WTC11 (cell line): ENCODE measurements at regions not wholly inside any gene's neighbourhood (a gene's known extent, or its start where the extent isn't known, plus 50 kb on each side); places are given as distances from the start of the nearest gene placed in this dataset.

ENCODE experiments used
- ATAC-seq: fragments of 200-7000 bp; cut with Tn5 transposase; 2 replicates; pipeline ENCODE4 v1.10.0; 2021; ENCODE audit warnings: mild to moderate bottlenecking, moderate library complexity
- CTCF ChIA-PET: fragments of 300-600 bp; sonication (Branson Sonifier 250); formaldehyde crosslinking; loops from one replicate; lab custom pipeline; 2021; ENCODE audit warnings: antibody characterized with exemption; lab: Charles Lee
- POLR2A ChIA-PET: fragments of 350-600 bp; sonication (Branson Sonifier 250); formaldehyde crosslinking; loops from one replicate; lab custom pipeline; 2021; ENCODE audit warnings: antibody characterized with exemption; lab: Charles Lee
- DNase-seq: peaks from one replicate; pipeline ENCODE4 v3.0.0; 2021; ENCODE audit warnings: low spot score
- H3K27ac Mint-ChIP-seq: 2 replicates; pipeline ENCODE4 v1.8.0; 2021; ENCODE audit warnings: mixed read lengths
- H3K27me3 Mint-ChIP-seq: 2 replicates; pipeline ENCODE4 v1.8.0; 2021; ENCODE audit warnings: low read depth, mild to moderate bottlenecking, moderate library complexity, mixed read lengths
- H3K36me3 Mint-ChIP-seq: 2 replicates; pipeline ENCODE4 v1.8.0; 2021; ENCODE audit warnings: mixed read lengths
- H3K4me1 Mint-ChIP-seq: 2 replicates; pipeline ENCODE4 v1.8.0; 2022; ENCODE audit warnings: mixed read lengths
- H3K4me3 Mint-ChIP-seq: 2 replicates; pipeline ENCODE4 v1.8.0; 2021; ENCODE audit warnings: mild to moderate bottlenecking, moderate library complexity, mixed read lengths
- H3K9me3 Mint-ChIP-seq: 2 replicates; pipeline ENCODE4 v1.8.0; 2021; ENCODE audit warnings: mixed read lengths
- ARID4B ChIP-seq: sonication (generic); formaldehyde crosslinking; IDR thresholded peaks from 2 replicates; pipeline ENCODE4 v1.8.0; 2023; ENCODE audit warnings: missing genetic modification reagents, mild to moderate bottlenecking, borderline replicate concordance
- CTCF ChIP-seq: fragments of 200-600 bp; IDR thresholded peaks from 2 replicates; pipeline ENCODE4 v1.8.0; 2022; ENCODE audit warnings: antibody characterized with exemption
- ESRRA ChIP-seq: sonication (generic); formaldehyde crosslinking; IDR thresholded peaks from 2 replicates; pipeline ENCODE4 v1.8.1; 2022; ENCODE audit warnings: mild to moderate bottlenecking, missing genetic modification reagents, borderline replicate concordance
- FOXP4 ChIP-seq: sonication (generic); formaldehyde crosslinking; IDR thresholded peaks from 2 replicates; pipeline ENCODE4 v1.8.0; 2022; ENCODE audit warnings: mild to moderate bottlenecking, missing genetic modification reagents
- GRHL2 ChIP-seq: fragments of 250-450 bp; sonication (Bioruptor Pico); IDR thresholded peaks from 2 replicates; pipeline ENCODE4 v1.8.0; 2022; ENCODE audit warnings: mild to moderate bottlenecking, moderate library complexity; ENCODE audit not compliant: insufficient replicate concordance, severe bottlenecking
- NFE2L1 ChIP-seq: sonication (generic); formaldehyde crosslinking; IDR thresholded peaks from 2 replicates; pipeline ENCODE4 v1.8.1; 2023; ENCODE audit warnings: missing genetic modification reagents
- NFYB ChIP-seq: sonication (generic); formaldehyde crosslinking; conservative IDR thresholded peaks from 2 replicates; pipeline ENCODE4 v1.8.0; 2022; ENCODE audit warnings: low read depth, missing genetic modification reagents
- PRDM15 ChIP-seq: sonication (generic); formaldehyde crosslinking; IDR thresholded peaks from 2 replicates; pipeline ENCODE4 v1.8.0; 2022; ENCODE audit warnings: missing genetic modification reagents
- SMAD3 ChIP-seq: sonication (generic); formaldehyde crosslinking; IDR thresholded peaks from 2 replicates; pipeline ENCODE4 v1.8.0; 2022; ENCODE audit warnings: missing genetic modification reagents, mild to moderate bottlenecking, borderline replicate concordance
- SOX15 ChIP-seq: fragments of 250-450 bp; sonication (Bioruptor Pico); IDR thresholded peaks from 2 replicates; pipeline ENCODE4 v1.9.0; 2021; ENCODE audit warnings: mild to moderate bottlenecking
- SP1 ChIP-seq: sonication (generic); formaldehyde crosslinking; conservative IDR thresholded peaks from 2 replicates; pipeline ENCODE4 v1.8.1; 2022; ENCODE audit warnings: missing genetic modification reagents
- USF1 ChIP-seq: sonication (generic); formaldehyde crosslinking; IDR thresholded peaks from 2 replicates; pipeline ENCODE4 v1.8.0; 2022; ENCODE audit warnings: mild to moderate bottlenecking, missing genetic modification reagents
- USF2 ChIP-seq: sonication (generic); formaldehyde crosslinking; IDR thresholded peaks from 2 replicates; pipeline ENCODE4 v1.8.1; 2023; ENCODE audit warnings: mild to moderate bottlenecking, missing genetic modification reagents, moderate library complexity
- ZNF281 ChIP-seq: sonication (generic); formaldehyde crosslinking; IDR thresholded peaks from 2 replicates; pipeline ENCODE4 v1.8.0; 2023; ENCODE audit warnings: mild to moderate bottlenecking, missing genetic modification reagents
- ZNF425 ChIP-seq: fragments of 250-450 bp; sonication (Bioruptor Pico); conservative IDR thresholded peaks from 2 replicates; pipeline ENCODE4 v1.9.0; 2021; ENCODE audit warnings: mild to moderate bottlenecking

GRCh38 chr3:107969525-107969924, 121.3 kb downstream of the CD47 start:
- no peak for DNase-seq
- Mint-ChIP-seq H3K4me3 (no peak overlapping the region), H3K27me3 (no peaks in the 10 kb centered on the region), H3K4me1 (peaks cover 5% of the 10 kb centered on the region), H3K36me3 (no peaks in the 10 kb centered on the region), H3K27ac (no peak overlapping the region), H3K9me3 (0 out of 2 replicates have a peak, but pooled peaks cover 3% of the 10 kb centered on the region)
- no peak for TF ChIP-seq ARID4B
- ATAC-seq, result no peak
- ChIA-PET CTCF (no interaction called here), POLR2A (no interaction called here)

- ChIA-PET CTCF (no interaction called here), POLR2A (no interaction called here)
- Mint-ChIP-seq H3K4me1 (peaks cover 22% of the 10 kb centered on the region), H3K4me3 (no peak overlapping the region), H3K36me3 (no peaks in the 10 kb centered on the region), H3K9me3 (peaks cover 9% of the 10 kb centered on the region; the same call in 1 of the 2 replicates), H3K27me3 (no peaks in the 10 kb centered on the region), H3K27ac (no peak overlapping the region)
- ATAC-seq (no peak), DNase-seq (no peak)
- TF ChIP-seq CTCF (no peak), ZNF425 (CRISPR knock-in tag) (no peak), NFE2L1 (CRISPR knock-in tag) (no peak), USF2 (CRISPR knock-in tag) (no peak), FOXP4 (CRISPR knock-in tag) (no peak), USF1 (CRISPR knock-in tag) (no peak), SP1 (no peak), ESRRA (CRISPR knock-in tag) (no peak), SOX15 (CRISPR knock-in tag) (no peak), GRHL2 (CRISPR knock-in tag) (no peak), ZNF281 (CRISPR knock-in tag) (no peak), NFYB (no peak), PRDM15 (CRISPR knock-in tag) (no peak), SMAD3 (no peak)
These were observed 124.6 kb downstream of the CD47 start for GRCh38 chr3:107966276-107966675.
